Urinary bladder (tissue), 3 donors: ENCODE measurements at regions not wholly inside any gene's neighbourhood (a gene's known extent, or its start where the extent isn't known, plus 50 kb on each side); places are given as distances from the start of the nearest gene placed in this dataset.

ENCODE experiments used
- DNase-seq: peaks from one replicate; pipeline ENCODE4 v3.0.0-alpha.2; 2015; ENCODE audit errors: extremely low spot score
- H3K27ac ChIP-seq: one replicate; pipeline ENCODE4 v1.5.1; 2013; ENCODE audit warnings: low read depth, mild to moderate bottlenecking, moderate library complexity
- H3K36me3 ChIP-seq: one replicate; pipeline ENCODE4 v1.6.1; 2013; ENCODE audit warnings: mild to moderate bottlenecking, moderate library complexity; ENCODE audit not compliant: insufficient read depth
- H3K4me1 ChIP-seq: one replicate; pipeline ENCODE4 v1.6.1; 2013; ENCODE audit warnings: mild to moderate bottlenecking, moderate library complexity; ENCODE audit not compliant: insufficient read depth
- H3K4me3 ChIP-seq: one replicate; pipeline ENCODE4 v1.5.1; 2013; ENCODE audit warnings: low read depth, low read length
- WGBS: extraction: QIAGEN DNeasy Blood & Tissue Kit; methylation state at CpG from one replicate; pipeline ENCODE4 v1.1.7; 2013; 5-methylcytosine and 5-hydroxymethylcytosine counted together
- donor health status: healthy with polysubstance abuse.
- donor health status: healthy.

- Histone ChIP-seq H3K4me3 (peak overlapping the region; percentile 14), H3K27ac (no peak overlapping the region), H3K36me3 (no peaks in the 10 kb centered on the region), H3K4me1 (peaks cover 4% of the 10 kb centered on the region)
- WGBS = 37% methylated on average over 30 of the region's 30 CpGs
- DNase-seq = no peak
Measured at GRCh38 chr6:133837801-133838349, 51.0 kb upstream of the TCF21 start.
